ENCODE measurements at regions not wholly inside any gene's neighbourhood (a gene's known extent, or its start where the extent isn't known, plus 50 kb on each side); places are given as distances from the start of the nearest gene placed in this dataset.

DNA sequence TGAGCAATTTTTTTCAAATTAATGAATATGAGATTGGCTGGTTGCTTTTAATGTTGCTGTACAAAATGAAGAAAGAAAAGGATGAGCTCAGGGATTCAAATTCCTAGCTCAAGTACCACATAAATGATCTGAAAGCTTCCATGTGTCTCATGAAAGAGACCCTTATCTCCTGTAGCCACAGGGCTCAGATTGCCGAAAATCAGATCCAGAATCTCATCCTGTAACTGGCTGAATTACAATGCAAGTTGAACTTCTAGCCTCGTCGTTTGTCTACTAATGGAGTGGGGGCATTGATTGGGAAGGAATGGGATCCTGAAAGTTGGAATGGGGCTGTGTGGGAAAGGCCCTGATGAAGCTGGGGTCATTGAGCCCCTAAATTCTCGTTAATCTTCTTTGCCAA is 143.4 kb upstream of the ATP6AP2 start:
- Histone ChIP-seq H3K27ac (ENCODE audit: low read depth, low read length, severe bottlenecking) (no peak overlapping the region), H3K9me3 (ENCODE audit: control insufficient read depth, low read length) (no peaks in the 10 kb centered on the region)
- WGBS, 2 experiments (ENCODE audit: insufficient coverage in 2 of 2): 85 to 100% methylated on average over 3 of the region's 4 CpGs

DNA sequence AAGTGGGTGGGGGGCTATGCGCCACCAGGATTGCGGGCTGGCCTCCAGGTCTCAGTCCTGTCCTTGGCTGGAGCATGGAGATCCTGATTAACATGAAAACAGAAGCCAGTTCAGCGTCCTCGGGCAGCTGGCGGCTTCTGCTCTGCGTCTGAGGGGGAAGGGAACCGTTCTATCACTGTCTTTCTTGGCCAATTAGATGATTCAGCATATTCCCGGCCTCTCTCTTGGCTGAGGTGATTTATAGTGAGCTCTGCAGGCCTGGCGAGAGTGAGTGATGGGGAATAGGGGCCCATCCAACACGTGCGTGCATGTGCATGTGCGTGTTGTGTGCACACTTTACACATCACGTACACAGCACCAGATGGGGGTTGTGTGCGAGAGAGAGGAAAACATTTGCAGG is 145.8 kb upstream of the ATP6AP2 start:
- H3K9me3 ChIP-seq (ENCODE audit: control insufficient read depth, low read length): no peaks in the 10 kb centered on the region
- no peaks in the 10 kb centered on the region for H3K36me3 ChIP-seq (ENCODE audit: control insufficient read depth, insufficient read depth, low read length)
- no peak overlapping the region for H3K27ac ChIP-seq (ENCODE audit: low read depth, low read length, severe bottlenecking)
- 65% methylated on average over 3 of the region's 14 CpGs; no CpG with 5 or more reads in 1 of the 2 experiments for WGBS, 2 experiments (ENCODE audit: insufficient coverage in 2 of 2)
- H3K4me1 ChIP-seq (ENCODE audit: control insufficient read depth, insufficient read depth, low read length, poor library complexity, severe bottlenecking): no peaks in the 10 kb centered on the region
- no peak overlapping the region for H3K4me3 ChIP-seq (ENCODE audit: extremely low read depth, insufficient read depth, low read length, poor library complexity, severe bottlenecking)

More for the DNA sequence above, 143.4 kb upstream of the ATP6AP2 start:
- H3K36me3 ChIP-seq (ENCODE audit: control insufficient read depth, insufficient read depth, low read length): no peaks in the 10 kb centered on the region
- H3K4me3 ChIP-seq (ENCODE audit: extremely low read depth, insufficient read depth, low read length, poor library complexity, severe bottlenecking): no peak overlapping the region
- no peaks in the 10 kb centered on the region for H3K4me1 ChIP-seq (ENCODE audit: control insufficient read depth, insufficient read depth, low read length, poor library complexity, severe bottlenecking)

DNA sequence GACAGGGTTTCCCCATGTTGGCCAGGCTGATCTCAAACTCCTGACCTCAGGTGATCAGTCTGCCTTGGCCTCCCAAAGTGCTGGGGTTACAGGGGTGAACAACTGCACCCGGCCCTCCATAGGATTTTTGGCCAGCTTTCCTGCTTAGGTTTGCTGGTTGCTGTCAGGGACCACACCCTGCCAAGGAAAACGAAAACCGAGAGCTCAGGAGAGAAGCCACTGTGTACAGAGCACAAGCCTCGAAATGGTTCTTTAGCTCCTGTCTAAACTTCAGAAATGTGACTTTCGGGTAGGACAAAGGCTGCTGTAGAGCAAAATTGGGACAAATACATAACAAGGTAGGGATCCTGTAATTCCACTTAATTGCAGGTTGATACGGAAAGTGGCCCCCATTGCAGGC is 146.3 kb upstream of the ATP6AP2 start:
- 84 to 89% methylated on average over 3 of the region's 6 CpGs for WGBS, 2 experiments (ENCODE audit: insufficient coverage in 2 of 2)
- no peaks in the 10 kb centered on the region for H3K9me3 ChIP-seq (ENCODE audit: control insufficient read depth, low read length)
- H3K27ac ChIP-seq (ENCODE audit: low read depth, low read length, severe bottlenecking): no peak overlapping the region
- no peaks in the 10 kb centered on the region for H3K4me1 ChIP-seq (ENCODE audit: control insufficient read depth, insufficient read depth, low read length, poor library complexity, severe bottlenecking)
- no peaks in the 10 kb centered on the region for H3K36me3 ChIP-seq (ENCODE audit: control insufficient read depth, insufficient read depth, low read length)
- no peak overlapping the region for H3K4me3 ChIP-seq (ENCODE audit: extremely low read depth, insufficient read depth, low read length, poor library complexity, severe bottlenecking)

DNA sequence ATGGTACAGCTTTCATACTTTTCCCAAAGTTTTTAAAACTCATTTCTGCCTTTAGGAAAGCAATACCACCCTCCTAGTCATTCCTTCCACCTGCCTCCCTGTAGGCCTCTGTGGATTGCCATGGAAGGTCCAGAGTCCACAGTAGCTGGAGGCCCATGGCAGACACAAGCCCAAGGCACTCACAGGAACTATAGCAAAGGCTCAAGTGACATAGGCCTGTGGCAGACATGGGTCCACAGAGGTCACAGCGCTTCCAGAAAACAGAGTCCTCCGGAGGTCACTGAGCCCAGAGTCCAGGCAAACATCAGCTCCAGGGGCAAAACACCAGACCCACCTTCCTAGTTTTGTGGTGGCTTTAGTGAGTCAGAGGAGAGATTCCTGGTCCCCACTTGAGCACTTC is 147.6 kb upstream of the ATP6AP2 start:
- Histone ChIP-seq H3K4me3 (ENCODE audit: extremely low read depth, insufficient read depth, low read length, poor library complexity, severe bottlenecking) (no peak overlapping the region), H3K27ac (ENCODE audit: low read depth, low read length, severe bottlenecking) (no peak overlapping the region), H3K9me3 (ENCODE audit: control insufficient read depth, low read length) (no peaks in the 10 kb centered on the region), H3K36me3 (ENCODE audit: control insufficient read depth, insufficient read depth, low read length) (no peaks in the 10 kb centered on the region), H3K4me1 (ENCODE audit: control insufficient read depth, insufficient read depth, low read length, poor library complexity, severe bottlenecking) (no peaks in the 10 kb centered on the region)
- no CpG with 5 or more reads among the region's 2 CpGs for WGBS, 2 experiments (ENCODE audit: insufficient coverage in 2 of 2)

DNA sequence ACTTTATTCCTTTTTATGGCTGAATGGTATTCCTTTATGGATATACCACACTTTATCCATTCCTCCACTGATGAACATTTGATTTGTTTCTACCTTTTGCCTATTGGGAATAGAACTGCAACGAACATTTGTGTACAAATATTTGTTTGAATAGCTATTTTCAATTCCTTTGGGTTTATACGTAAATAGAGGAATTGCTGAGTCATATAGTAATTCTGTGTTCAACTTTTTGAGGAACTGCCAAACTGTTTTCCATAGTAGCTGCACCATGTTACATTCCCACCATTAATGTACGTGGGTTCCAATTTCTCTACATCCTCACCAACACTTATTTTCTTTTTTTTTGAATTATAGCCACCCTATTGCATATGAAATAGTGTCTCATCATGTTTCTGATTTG is 156.5 kb upstream of the ATP6AP2 start:
- no peaks in the 10 kb centered on the region for H3K4me1 ChIP-seq (ENCODE audit: control insufficient read depth, insufficient read depth, low read length, poor library complexity, severe bottlenecking)
- no peak overlapping the region for H3K27ac ChIP-seq (ENCODE audit: low read depth, low read length, severe bottlenecking)
- no peaks in the 10 kb centered on the region for H3K9me3 ChIP-seq (ENCODE audit: control insufficient read depth, low read length)
- WGBS, 2 experiments (ENCODE audit: insufficient coverage in 2 of 2): 80% methylated on average over 1 of the region's 3 CpGs; no CpG with 5 or more reads in 1 of the 2 experiments
- H3K4me3 ChIP-seq (ENCODE audit: extremely low read depth, insufficient read depth, low read length, poor library complexity, severe bottlenecking): no peak overlapping the region
- no peaks in the 10 kb centered on the region for H3K36me3 ChIP-seq (ENCODE audit: control insufficient read depth, insufficient read depth, low read length)

DNA sequence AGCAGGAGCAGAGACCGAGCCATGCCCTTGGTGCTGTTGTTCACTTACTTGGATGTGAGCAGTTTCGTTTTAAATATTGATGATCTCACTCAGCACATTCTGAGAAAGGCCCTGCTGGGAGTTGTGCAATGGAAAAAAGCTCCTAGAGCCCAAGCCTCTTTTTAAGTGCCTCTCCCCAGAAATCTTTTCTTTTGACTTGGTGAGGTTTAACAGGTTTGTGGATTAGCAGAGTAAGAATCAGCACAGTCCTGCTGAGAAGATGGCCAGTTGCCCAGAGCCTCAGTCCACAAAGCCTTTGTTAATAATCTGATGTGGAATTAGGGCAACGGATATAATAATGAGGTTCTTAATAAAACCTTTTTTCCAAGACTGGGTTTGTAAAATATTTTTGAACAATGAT is 157.5 kb upstream of the ATP6AP2 start:
- WGBS, 2 experiments (ENCODE audit: insufficient coverage in 2 of 2): 86% methylated on average over 1 of the region's 3 CpGs; no CpG with 5 or more reads in 1 of the 2 experiments
- Histone ChIP-seq H3K9me3 (ENCODE audit: control insufficient read depth, low read length) (no peaks in the 10 kb centered on the region), H3K4me3 (ENCODE audit: extremely low read depth, insufficient read depth, low read length, poor library complexity, severe bottlenecking) (no peak overlapping the region), H3K27ac (ENCODE audit: low read depth, low read length, severe bottlenecking) (no peak overlapping the region), H3K4me1 (ENCODE audit: control insufficient read depth, insufficient read depth, low read length, poor library complexity, severe bottlenecking) (no peaks in the 10 kb centered on the region), H3K36me3 (ENCODE audit: control insufficient read depth, insufficient read depth, low read length) (no peaks in the 10 kb centered on the region)

DNA sequence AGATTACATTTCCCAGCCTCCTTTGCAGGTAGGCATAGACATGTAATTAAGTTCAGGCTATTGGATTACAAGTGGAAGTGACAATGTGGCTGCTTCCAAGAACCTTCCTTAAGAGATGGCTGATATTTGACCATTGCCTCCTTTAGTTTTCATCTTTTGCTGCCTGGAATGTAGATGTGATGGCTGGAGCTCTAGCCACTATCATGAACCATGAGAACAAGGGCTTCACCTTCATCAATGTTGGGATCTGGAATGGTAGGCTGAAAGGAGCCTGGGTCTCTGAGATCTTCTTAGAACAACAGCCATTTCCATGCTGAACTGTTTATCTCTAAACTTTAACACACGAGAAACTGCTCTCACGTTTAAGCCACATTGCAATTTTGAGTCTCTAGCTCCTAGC is 158.7 kb upstream of the ATP6AP2 start:
- H3K9me3 ChIP-seq (ENCODE audit: control insufficient read depth, low read length): no peaks in the 10 kb centered on the region
- H3K27ac ChIP-seq (ENCODE audit: low read depth, low read length, severe bottlenecking): no peak overlapping the region
- H3K4me3 ChIP-seq (ENCODE audit: extremely low read depth, insufficient read depth, low read length, poor library complexity, severe bottlenecking): no peak overlapping the region
- H3K4me1 ChIP-seq (ENCODE audit: control insufficient read depth, insufficient read depth, low read length, poor library complexity, severe bottlenecking): no peaks in the 10 kb centered on the region
- WGBS, 2 experiments (ENCODE audit: insufficient coverage in 2 of 2): no CpG with 5 or more reads among the region's 2 CpGs
- H3K36me3 ChIP-seq (ENCODE audit: control insufficient read depth, insufficient read depth, low read length): no peaks in the 10 kb centered on the region

DNA sequence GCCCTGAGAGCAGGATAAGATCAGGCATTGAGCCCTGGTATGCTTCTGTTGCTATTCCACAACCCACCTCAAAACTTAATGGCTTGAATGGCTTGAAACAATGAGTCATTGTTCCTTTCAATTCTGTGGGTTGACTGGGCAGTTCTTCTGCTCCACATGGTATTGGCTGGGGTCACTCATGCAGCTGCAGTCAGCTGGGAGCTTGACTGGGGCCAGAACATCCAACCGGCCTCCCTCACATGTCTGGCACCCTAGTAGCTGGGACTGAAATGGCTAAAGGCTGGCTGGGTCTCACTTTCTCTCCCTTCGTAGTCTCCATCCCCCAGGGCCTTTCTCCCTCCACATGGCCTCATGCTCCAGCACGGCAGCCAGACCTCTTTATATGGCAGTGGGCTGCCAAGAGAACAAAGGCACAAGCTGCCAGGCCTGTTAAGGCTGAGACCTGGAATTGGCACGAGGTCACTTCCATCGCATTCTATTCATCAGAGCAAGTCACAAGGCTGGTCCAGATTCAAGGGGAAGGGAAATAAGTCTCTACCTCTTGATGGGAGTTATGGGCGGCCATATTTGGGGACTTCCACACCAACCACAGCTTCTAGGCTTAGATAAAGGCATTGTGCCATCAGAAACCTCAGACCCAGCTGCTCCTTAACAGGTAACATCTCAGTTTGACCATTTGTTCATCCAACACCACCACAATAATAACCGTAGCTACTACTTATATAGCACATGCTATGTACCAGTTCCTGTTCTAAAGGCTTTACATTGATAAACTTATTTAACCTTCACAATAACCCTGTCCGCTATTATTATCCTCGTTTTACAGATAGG is 159.7 kb upstream of the ATP6AP2 start:
- no peaks in the 10 kb centered on the region for H3K36me3 ChIP-seq (ENCODE audit: control insufficient read depth, insufficient read depth, low read length)
- H3K9me3 ChIP-seq (ENCODE audit: control insufficient read depth, low read length): no peaks in the 10 kb centered on the region
- H3K4me3 ChIP-seq (ENCODE audit: extremely low read depth, insufficient read depth, low read length, poor library complexity, severe bottlenecking): no peak overlapping the region
- no peaks in the 10 kb centered on the region for H3K4me1 ChIP-seq (ENCODE audit: control insufficient read depth, insufficient read depth, low read length, poor library complexity, severe bottlenecking)
- no peak overlapping the region for H3K27ac ChIP-seq (ENCODE audit: low read depth, low read length, severe bottlenecking)
- WGBS, 2 experiments (ENCODE audit: insufficient coverage in 2 of 2): 60 to 96% methylated on average over 1 to 4 of the region's 9 CpGs

DNA sequence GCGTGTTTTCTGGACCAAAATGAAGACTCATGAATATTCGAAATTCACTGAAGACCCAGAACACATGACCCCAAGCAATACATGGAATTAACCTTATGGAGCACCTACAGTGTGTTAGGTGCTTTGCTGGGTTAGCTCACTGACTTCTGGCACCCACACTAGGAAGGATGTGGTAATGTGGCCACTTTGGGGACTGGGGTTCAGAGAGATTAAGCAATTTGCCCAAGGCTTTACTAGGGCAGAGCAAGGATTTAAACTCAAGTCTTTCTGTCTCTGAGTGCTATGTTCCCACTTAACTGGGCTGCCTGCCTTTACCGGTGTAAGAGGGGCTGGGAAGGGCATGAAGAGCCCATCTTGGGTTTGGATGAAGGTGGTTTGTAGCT is 162.0 kb upstream of the ATP6AP2 start:
- Histone ChIP-seq H3K9me3 (ENCODE audit: control insufficient read depth, low read length) (no peaks in the 10 kb centered on the region), H3K4me1 (ENCODE audit: control insufficient read depth, insufficient read depth, low read length, poor library complexity, severe bottlenecking) (no peaks in the 10 kb centered on the region), H3K27ac (ENCODE audit: low read depth, low read length, severe bottlenecking) (no peak overlapping the region), H3K36me3 (ENCODE audit: control insufficient read depth, insufficient read depth, low read length) (no peaks in the 10 kb centered on the region), H3K4me3 (ENCODE audit: extremely low read depth, insufficient read depth, low read length, poor library complexity, severe bottlenecking) (no peak overlapping the region)
- WGBS, 2 experiments (ENCODE audit: insufficient coverage in 2 of 2): no CpG with 5 or more reads among the region's 3 CpGs

DNA sequence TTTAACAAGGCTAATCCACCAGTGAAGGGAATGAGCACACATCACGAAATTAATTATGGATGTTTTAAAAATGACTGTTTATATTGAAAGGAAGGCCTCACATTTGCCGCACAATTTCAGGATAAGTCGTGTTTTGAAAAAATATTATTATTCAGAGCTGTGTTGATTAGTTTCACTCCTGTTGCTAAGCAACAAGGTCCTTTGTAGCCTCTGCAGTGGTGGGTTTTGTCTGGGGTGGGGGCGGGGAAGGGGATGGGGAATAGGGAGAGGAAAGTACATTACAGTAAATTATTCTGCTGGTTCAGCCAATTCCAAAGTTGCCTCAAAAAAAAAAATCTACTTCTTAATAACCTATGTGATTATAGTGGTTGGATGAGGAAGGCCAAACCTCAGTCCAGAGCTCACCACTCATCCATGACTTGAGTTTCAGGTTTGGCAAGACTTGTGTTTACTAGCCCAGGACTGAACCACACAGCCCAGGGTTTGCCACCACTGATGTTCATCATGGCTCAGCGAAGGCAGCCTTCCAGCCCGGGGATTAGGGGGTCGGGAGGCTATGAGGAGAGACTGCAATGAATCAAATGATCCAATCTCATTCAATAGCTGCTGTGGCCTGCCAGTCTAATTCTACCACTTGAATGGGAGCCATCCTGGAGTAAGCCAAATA is 162.5 kb upstream of the ATP6AP2 start:
- Histone ChIP-seq H3K36me3 (ENCODE audit: control insufficient read depth, insufficient read depth, low read length) (no peaks in the 10 kb centered on the region), H3K4me3 (ENCODE audit: extremely low read depth, insufficient read depth, low read length, poor library complexity, severe bottlenecking) (no peak overlapping the region), H3K4me1 (ENCODE audit: control insufficient read depth, insufficient read depth, low read length, poor library complexity, severe bottlenecking) (no peaks in the 10 kb centered on the region), H3K27ac (ENCODE audit: low read depth, low read length, severe bottlenecking) (no peak overlapping the region), H3K9me3 (ENCODE audit: control insufficient read depth, low read length) (no peaks in the 10 kb centered on the region)
- 75 to 82% methylated on average over 3 to 4 of the region's 7 CpGs for WGBS, 2 experiments (ENCODE audit: insufficient coverage in 2 of 2)

DNA sequence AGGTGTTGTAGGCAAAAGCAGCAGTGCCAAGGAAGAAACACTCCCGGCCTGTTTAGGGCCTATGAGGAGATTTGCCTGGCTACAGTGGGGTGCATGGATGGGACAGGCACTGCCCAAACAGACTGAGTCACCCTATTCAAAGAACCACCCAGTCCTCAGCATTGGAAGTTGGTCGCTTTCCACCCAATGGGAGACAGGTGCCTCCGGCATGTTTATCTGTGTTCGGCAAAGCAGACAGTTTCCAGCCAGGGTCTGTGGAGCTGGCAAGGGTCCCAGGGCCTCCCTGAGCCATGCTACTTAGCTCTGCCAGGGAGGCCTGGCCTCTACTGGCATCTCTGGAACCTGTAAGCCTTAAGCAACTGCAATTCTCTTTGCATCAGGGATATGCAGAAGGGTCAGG is 165.1 kb upstream of the ATP6AP2 start:
- WGBS, 2 experiments (ENCODE audit: insufficient coverage in 2 of 2): 84 to 100% methylated on average over 2 to 3 of the region's 4 CpGs
- H3K36me3 ChIP-seq (ENCODE audit: control insufficient read depth, insufficient read depth, low read length): no peaks in the 10 kb centered on the region

More for the DNA sequence above, 165.1 kb upstream of the ATP6AP2 start:
- no peak overlapping the region for H3K27ac ChIP-seq (ENCODE audit: low read depth, low read length, severe bottlenecking)
- H3K9me3 ChIP-seq (ENCODE audit: control insufficient read depth, low read length): no peaks in the 10 kb centered on the region
- H3K4me1 ChIP-seq (ENCODE audit: control insufficient read depth, insufficient read depth, low read length, poor library complexity, severe bottlenecking): no peaks in the 10 kb centered on the region
- H3K4me3 ChIP-seq (ENCODE audit: extremely low read depth, insufficient read depth, low read length, poor library complexity, severe bottlenecking): no peak overlapping the region
